HFF-Myc (cell line): ENCODE measurements at regions not wholly inside any gene's neighbourhood (a gene's known extent, or its start where the extent isn't known, plus 50 kb on each side); places are given as distances from the start of the nearest gene placed in this dataset.
"Not testable (repeated sequence)": the region's sequence is repeated elsewhere in the genome, so short reads cannot be mapped to it uniquely, and the experiment has no call there.

Experiments
- DNase-seq: peaks from one replicate; pipeline ENCODE4 v3.0.0-alpha.2; 2011; ENCODE audit warnings: low read depth; ENCODE audit errors: extremely low read depth
- H3K4me3 ChIP-seq: replicated peaks from 2 replicates; pipeline ENCODE4 v1.5.1; 2011; ENCODE audit warnings: low read depth, mild to moderate bottlenecking, control low read depth, low read length
- TF ChIP-seq, protein P1 (sequence below): IDR thresholded peaks from 2 replicates; pipeline ENCODE4 v1.5.1; 2012; ENCODE audit warnings: mild to moderate bottlenecking, low read depth, low read length, control low read depth; ENCODE audit errors: missing control alignments

DNA sequence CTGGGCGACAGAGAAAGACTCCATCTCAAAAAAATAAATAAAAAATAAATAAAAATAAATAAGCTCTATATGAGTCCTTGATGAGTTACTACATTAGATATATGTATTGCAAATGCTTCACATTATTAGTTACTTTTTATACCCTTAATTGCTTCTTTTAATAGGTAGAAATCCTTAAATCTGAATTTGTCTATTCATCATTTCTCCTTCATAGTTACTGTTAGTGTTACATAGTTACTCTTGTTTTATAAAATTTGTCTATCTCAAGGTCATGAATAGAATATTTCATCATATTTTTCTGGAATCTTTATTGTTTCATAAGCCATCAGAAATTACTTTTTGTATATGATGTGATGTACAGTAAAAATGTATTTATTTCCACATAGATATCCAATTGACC, 1624.8 kb upstream of the FLRT2 start:
- no peak for DNase-seq
- TF ChIP-seq, protein P1, sequence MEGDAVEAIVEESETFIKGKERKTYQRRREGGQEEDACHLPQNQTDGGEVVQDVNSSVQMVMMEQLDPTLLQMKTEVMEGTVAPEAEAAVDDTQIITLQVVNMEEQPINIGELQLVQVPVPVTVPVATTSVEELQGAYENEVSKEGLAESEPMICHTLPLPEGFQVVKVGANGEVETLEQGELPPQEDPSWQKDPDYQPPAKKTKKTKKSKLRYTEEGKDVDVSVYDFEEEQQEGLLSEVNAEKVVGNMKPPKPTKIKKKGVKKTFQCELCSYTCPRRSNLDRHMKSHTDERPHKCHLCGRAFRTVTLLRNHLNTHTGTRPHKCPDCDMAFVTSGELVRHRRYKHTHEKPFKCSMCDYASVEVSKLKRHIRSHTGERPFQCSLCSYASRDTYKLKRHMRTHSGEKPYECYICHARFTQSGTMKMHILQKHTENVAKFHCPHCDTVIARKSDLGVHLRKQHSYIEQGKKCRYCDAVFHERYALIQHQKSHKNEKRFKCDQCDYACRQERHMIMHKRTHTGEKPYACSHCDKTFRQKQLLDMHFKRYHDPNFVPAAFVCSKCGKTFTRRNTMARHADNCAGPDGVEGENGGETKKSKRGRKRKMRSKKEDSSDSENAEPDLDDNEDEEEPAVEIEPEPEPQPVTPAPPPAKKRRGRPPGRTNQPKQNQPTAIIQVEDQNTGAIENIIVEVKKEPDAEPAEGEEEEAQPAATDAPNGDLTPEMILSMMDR = no peak
- no peak overlapping the region for H3K4me3 ChIP-seq

GRCh38 chr14:83908419-83908818, 1621.5 kb upstream of the FLRT2 start:
- TF ChIP-seq, protein P1 = no peak
- no peak for DNase-seq
- H3K4me3 ChIP-seq = no peak overlapping the region

- TF ChIP-seq, protein P1 = no peak
- DNase-seq = no peak
- no peak overlapping the region for H3K4me3 ChIP-seq
These were observed 1620.4 kb upstream of the FLRT2 start for GRCh38 chr14:83909507-83909906.

- H3K4me3 ChIP-seq = no peak overlapping the region
- no peak for DNase-seq
- TF ChIP-seq, protein P1 = no peak
These were observed 1617.8 kb upstream of the FLRT2 start for GRCh38 chr14:83912032-83912642.

- no peak overlapping the region for H3K4me3 ChIP-seq
- DNase-seq = no peak
These were observed 1616.5 kb upstream of the FLRT2 start for GRCh38 chr14:83913476-83913875.

DNA sequence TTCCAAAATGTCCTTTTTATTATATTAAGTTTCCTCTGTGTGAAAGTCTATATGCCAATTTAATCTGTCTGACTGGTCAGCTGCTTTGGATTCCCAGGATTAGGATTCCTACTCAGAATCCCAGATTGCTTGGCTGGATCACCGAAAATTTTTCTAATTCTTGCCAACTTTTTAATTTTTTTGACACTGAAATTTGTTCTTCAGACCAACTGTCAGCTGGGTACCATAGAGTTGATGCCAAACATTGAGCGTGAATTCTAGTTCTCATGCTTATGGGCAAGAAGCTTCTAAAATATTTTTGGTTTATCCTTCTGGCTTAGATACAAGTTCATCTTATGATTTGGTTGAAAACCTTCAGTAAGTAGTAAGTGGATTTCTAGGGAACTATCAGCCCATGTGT, 1611.4 kb upstream of the FLRT2 start:
- H3K4me3 ChIP-seq = no peak overlapping the region
- no peak for DNase-seq
- TF ChIP-seq, protein P1 = no peak

More at GRCh38 chr14:83913476-83913875, 1616.5 kb upstream of the FLRT2 start:
- TF ChIP-seq, protein P1 = no peak

DNA sequence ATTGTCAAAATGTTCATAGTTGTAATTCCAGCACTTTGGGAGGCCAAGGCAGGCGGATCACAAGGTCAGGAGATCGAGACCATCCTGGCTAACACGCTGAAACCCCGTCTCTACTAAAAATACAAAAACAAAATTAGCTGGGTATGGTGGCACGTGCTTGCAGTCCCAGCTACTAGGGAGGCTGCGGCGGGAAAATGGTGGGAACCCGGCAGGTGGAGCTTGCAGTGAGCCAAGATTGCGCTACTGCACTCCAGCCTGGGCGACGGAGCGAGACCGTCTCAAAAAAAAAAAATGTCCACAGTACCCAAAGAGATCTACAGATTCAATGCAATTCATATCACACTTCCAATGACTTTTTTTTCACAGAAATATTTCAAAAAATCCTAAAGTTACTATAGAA, 1610.3 kb upstream of the FLRT2 start:
- DNase-seq, H3K4me3 ChIP-seq: not testable (repeated sequence)
